Activated gamma-delta T cell treated with anti-CD3 and anti-CD28 coated beads, Interleukin-2, amount 50 U/mL, for 16 hours (primary cell): ENCODE measurements at regions not wholly inside any gene's neighbourhood (a gene's known extent, or its start where the extent isn't known, plus 50 kb on each side); places are given as distances from the start of the nearest gene placed in this dataset.

Experiments
- DNase-seq: peaks from one replicate; pipeline ENCODE4 v3.0.0-alpha.2; 2020; ENCODE audit warnings: low read depth

- no peak for DNase-seq
These were observed 97.1 kb downstream of the JCAD start for GRCh38 chr10:29962166-29962850.

- no peak for DNase-seq
These were observed 98.0 kb downstream of the JCAD start for GRCh38 chr10:29961351-29961750.

GRCh38 chr10:29960261-29960660, 99.1 kb downstream of the JCAD start:
- no peak for DNase-seq

GRCh38 chr10:29959586-29959985, 99.8 kb downstream of the JCAD start:
- no peak for DNase-seq

GRCh38 chr10:29958440-29958839, 100.9 kb downstream of the JCAD start:
- DNase-seq: no peak

- DNase-seq: no peak
These were observed 101.5 kb downstream of the JCAD start for GRCh38 chr10:29957907-29958331.

- DNase-seq: no peak
These were observed 102.2 kb downstream of the JCAD start for GRCh38 chr10:29957236-29957635.

- no peak for DNase-seq
These were observed 103.0 kb downstream of the JCAD start for GRCh38 chr10:29956335-29956924.

GRCh38 chr10:29955329-29955935, 104.0 kb downstream of the JCAD start:
- DNase-seq: no peak

GRCh38 chr10:29951441-29951931, 107.9 kb downstream of the JCAD start:
- no peak for DNase-seq

- DNase-seq: no peak
These were observed 109.0 kb downstream of the JCAD start for GRCh38 chr10:29950391-29950790.

- no peak for DNase-seq
These were observed 109.9 kb downstream of the JCAD start for GRCh38 chr10:29949411-29950011.

GRCh38 chr10:29948881-29949355, 110.5 kb downstream of the JCAD start:
- no peak for DNase-seq

GRCh38 chr10:29947701-29948060, 111.7 kb downstream of the JCAD start:
- DNase-seq: no peak

- no peak for DNase-seq
These were observed 112.3 kb downstream of the JCAD start for GRCh38 chr10:29946953-29947700.

GRCh38 chr10:29946614-29946952, 112.8 kb downstream of the JCAD start:
- no peak for DNase-seq

GRCh38 chr10:29941476-29941875, 117.9 kb downstream of the JCAD start:
- no peak for DNase-seq

- no peak for DNase-seq
These were observed 126.4 kb downstream of the JCAD start for GRCh38 chr10:29932991-29933390.

GRCh38 chr10:29931833-29932232, 127.6 kb downstream of the JCAD start:
- DNase-seq: no peak

- DNase-seq: no peak
These were observed 130.4 kb downstream of the JCAD start for GRCh38 chr10:29929006-29929405.

- DNase-seq: no peak
These were observed 132.7 kb downstream of the JCAD start for GRCh38 chr10:29926693-29927048.
